ENCODE measurements at regions not wholly inside any gene's neighbourhood (a gene's known extent, or its start where the extent isn't known, plus 50 kb on each side); places are given as distances from the start of the nearest gene placed in this dataset.

DNA sequence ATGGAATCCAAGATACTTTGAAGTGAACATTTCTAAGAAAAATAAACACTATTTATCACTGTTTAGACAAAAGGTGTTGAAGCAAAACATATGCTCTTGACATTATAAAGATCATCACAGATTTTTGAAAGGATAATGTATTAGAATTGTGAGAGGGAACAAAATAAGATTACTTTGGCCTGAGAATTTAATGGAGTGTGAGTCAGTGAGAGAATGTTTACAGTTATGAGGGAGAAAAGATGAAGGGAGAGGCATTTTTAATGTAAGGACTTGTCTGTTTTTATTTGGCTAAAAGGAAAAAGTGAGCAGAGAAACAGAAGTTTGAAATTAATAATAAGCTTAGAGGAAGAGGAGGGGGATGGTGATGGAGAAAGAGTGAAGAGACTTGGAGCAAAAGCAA lies 1010.1 kb downstream of the EFNA5 start:
- Histone ChIP-seq H3K27ac (no peak overlapping the region), H3K36me3 (no peaks in the 10 kb centered on the region), H3K27me3 (no peaks in the 10 kb centered on the region), H3K4me1 (ENCODE audit: control insufficient read depth in 1 of 2, insufficient read depth in 1 of 2, low read depth in 1 of 2, low read length in 1 of 2) (no peaks in the 10 kb centered on the region), H3K9me3 (no peaks in the 10 kb centered on the region), H3K4me3 (ENCODE audit: low read depth in 1 of 2, low read length in 1 of 2) (no peak overlapping the region)
- TF ChIP-seq CTCF (IDR thresholded peaks at IDR 0.05), result no peak

- TF ChIP-seq CTCF (IDR thresholded peaks at IDR 0.05), result no peak
Measured at GRCh38 chr5:106658150-106658549, 1012.6 kb downstream of the EFNA5 start.

GRCh38 chr5:106656821-106657220 lies 1013.9 kb downstream of the EFNA5 start:
- Histone ChIP-seq H3K4me1 (ENCODE audit: control insufficient read depth in 1 of 2, insufficient read depth in 1 of 2, low read depth in 1 of 2, low read length in 1 of 2) (no peaks in the 10 kb centered on the region), H3K4me3 (ENCODE audit: low read depth in 1 of 2, low read length in 1 of 2) (no peak overlapping the region), H3K9me3 (no peaks in the 10 kb centered on the region), H3K27ac (no peak overlapping the region), H3K27me3 (no peaks in the 10 kb centered on the region), H3K36me3 (no peaks in the 10 kb centered on the region)
- no peak for TF ChIP-seq CTCF (IDR thresholded peaks at IDR 0.05)

More at GRCh38 chr5:106658150-106658549, 1012.6 kb downstream of the EFNA5 start:
- Histone ChIP-seq H3K4me3 (ENCODE audit: low read depth in 1 of 2, low read length in 1 of 2) (no peak overlapping the region), H3K9me3 (no peaks in the 10 kb centered on the region), H3K27me3 (no peaks in the 10 kb centered on the region), H3K36me3 (no peaks in the 10 kb centered on the region), H3K27ac (no peak overlapping the region), H3K4me1 (ENCODE audit: control insufficient read depth in 1 of 2, insufficient read depth in 1 of 2, low read depth in 1 of 2, low read length in 1 of 2) (no peaks in the 10 kb centered on the region)

GRCh38 chr5:106649031-106649430 lies 1021.7 kb downstream of the EFNA5 start:
- H3K27ac ChIP-seq, result no peak overlapping the region
- no peaks in the 10 kb centered on the region for H3K4me1 ChIP-seq (ENCODE audit: control insufficient read depth in 1 of 2, insufficient read depth in 1 of 2, low read depth in 1 of 2, low read length in 1 of 2)
- no peak overlapping the region for H3K4me3 ChIP-seq (ENCODE audit: low read depth in 1 of 2, low read length in 1 of 2)
- TF ChIP-seq CTCF (IDR thresholded peaks at IDR 0.05), result no peak
- H3K9me3 ChIP-seq, result no peaks in the 10 kb centered on the region
- H3K27me3 ChIP-seq, result no peaks in the 10 kb centered on the region
- H3K36me3 ChIP-seq, result no peaks in the 10 kb centered on the region

DNA sequence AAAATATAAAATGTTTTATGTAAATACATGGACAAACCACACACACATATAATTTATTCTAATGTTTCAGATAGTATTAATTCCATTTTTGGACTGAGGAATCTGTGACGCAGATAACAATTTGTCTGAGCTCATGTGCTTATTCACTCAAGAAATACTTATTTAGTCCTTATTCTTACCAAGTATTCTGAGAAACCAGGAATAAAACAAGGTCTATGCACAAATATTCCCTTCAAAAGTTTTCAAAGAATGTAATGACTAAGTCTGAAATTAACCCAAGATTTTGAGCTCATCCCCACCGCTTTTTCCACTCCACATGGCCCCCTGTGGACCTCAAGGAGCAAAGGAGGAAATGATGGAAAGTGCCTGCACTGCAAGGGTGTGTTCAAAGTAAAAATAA lies 1022.3 kb downstream of the EFNA5 start:
- Histone ChIP-seq H3K9me3 (no peaks in the 10 kb centered on the region), H3K36me3 (no peaks in the 10 kb centered on the region), H3K4me1 (ENCODE audit: control insufficient read depth in 1 of 2, insufficient read depth in 1 of 2, low read depth in 1 of 2, low read length in 1 of 2) (no peaks in the 10 kb centered on the region), H3K4me3 (ENCODE audit: low read depth in 1 of 2, low read length in 1 of 2) (no peak overlapping the region), H3K27ac (no peak overlapping the region), H3K27me3 (no peaks in the 10 kb centered on the region)
- TF ChIP-seq CTCF (IDR thresholded peaks at IDR 0.05), result no peak

- no peak overlapping the region for H3K27ac ChIP-seq
- H3K36me3 ChIP-seq, result no peaks in the 10 kb centered on the region
- no peak for TF ChIP-seq CTCF (IDR thresholded peaks at IDR 0.05)
- no peaks in the 10 kb centered on the region for H3K4me1 ChIP-seq (ENCODE audit: control insufficient read depth in 1 of 2, insufficient read depth in 1 of 2, low read depth in 1 of 2, low read length in 1 of 2)
- no peaks in the 10 kb centered on the region for H3K9me3 ChIP-seq
- no peak overlapping the region for H3K4me3 ChIP-seq (ENCODE audit: low read depth in 1 of 2, low read length in 1 of 2)
- no peaks in the 10 kb centered on the region for H3K27me3 ChIP-seq
Measured at GRCh38 chr5:106646106-106646505, 1024.6 kb downstream of the EFNA5 start.

Measured in neutrophil (primary cell).